22Rv1 (cell line): ENCODE measurements at regions not wholly inside any gene's neighbourhood (a gene's known extent, or its start where the extent isn't known, plus 50 kb on each side); places are given as distances from the start of the nearest gene placed in this dataset.
"Not testable (repeated sequence)": the region's sequence is repeated elsewhere in the genome, so short reads cannot be mapped to it uniquely, and the experiment has no call there.

Experiments used
- H3K27ac ChIP-seq: fragments of 450-650 bp; 2 replicates; pipeline ENCODE4 v1.5.1; 2017
- ZFX ChIP-seq: fragments of 450-650 bp; IDR thresholded peaks from 2 replicates; pipeline ENCODE4 v1.6.1; 2017; ENCODE audit warnings: antibody characterized with exemption, borderline replicate concordance
- TF ChIP-seq, protein P1 (sequence below): fragments of 450-650 bp; IDR thresholded peaks from 2 replicates; pipeline ENCODE4 v1.5.1; 2017; ENCODE audit warnings: mild to moderate bottlenecking

DNA sequence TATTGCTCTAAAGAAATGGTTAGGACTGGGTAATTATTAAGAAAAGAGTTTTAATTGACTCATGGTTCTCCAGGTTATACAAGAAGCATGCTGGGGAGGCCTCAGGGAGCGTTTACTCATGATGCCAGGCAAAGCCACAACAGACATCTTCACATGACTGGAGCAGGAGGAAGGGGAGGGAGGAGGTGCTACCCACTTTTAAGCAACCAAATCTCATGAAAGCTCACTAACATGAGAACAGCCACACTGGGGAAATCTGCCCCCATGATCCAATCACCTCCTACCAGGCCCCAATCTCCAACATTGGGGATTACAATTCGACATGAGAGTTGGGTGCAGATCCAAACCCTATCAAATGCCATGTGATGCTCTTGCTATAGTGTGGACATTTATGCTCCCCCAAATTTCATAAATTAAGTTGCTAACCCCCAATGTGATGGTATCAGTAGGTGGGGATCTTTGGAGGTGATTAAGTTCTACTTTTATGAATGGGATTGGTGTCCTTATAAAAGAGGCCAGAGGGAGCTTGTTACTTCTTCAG lies 773.6 kb upstream of the CDH10 start:
- TF ChIP-seq, protein P1, sequence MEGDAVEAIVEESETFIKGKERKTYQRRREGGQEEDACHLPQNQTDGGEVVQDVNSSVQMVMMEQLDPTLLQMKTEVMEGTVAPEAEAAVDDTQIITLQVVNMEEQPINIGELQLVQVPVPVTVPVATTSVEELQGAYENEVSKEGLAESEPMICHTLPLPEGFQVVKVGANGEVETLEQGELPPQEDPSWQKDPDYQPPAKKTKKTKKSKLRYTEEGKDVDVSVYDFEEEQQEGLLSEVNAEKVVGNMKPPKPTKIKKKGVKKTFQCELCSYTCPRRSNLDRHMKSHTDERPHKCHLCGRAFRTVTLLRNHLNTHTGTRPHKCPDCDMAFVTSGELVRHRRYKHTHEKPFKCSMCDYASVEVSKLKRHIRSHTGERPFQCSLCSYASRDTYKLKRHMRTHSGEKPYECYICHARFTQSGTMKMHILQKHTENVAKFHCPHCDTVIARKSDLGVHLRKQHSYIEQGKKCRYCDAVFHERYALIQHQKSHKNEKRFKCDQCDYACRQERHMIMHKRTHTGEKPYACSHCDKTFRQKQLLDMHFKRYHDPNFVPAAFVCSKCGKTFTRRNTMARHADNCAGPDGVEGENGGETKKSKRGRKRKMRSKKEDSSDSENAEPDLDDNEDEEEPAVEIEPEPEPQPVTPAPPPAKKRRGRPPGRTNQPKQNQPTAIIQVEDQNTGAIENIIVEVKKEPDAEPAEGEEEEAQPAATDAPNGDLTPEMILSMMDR = no peak
- no peak for TF ChIP-seq ZFX
- H3K27ac ChIP-seq = no peak overlapping the region

DNA sequence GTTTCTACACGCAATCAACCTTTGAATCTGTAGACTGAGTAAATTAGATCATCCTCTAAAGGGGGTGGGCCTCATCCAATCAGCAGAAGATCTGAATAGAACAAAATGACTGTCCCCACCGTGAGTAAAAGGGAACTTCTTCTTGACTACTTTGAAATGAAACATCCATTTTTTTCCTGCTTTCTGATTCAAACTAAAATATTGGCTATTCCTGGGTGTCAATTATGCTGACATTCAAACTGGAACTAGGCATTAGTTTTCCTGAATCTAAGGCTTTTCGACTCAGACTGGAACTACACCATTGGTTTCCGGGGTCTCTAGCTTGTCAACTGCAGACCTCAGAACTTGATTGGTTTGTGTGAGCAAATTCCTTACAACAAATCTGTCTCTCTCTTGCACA lies 772.2 kb upstream of the CDH10 start:
- no peak overlapping the region for H3K27ac ChIP-seq

DNA sequence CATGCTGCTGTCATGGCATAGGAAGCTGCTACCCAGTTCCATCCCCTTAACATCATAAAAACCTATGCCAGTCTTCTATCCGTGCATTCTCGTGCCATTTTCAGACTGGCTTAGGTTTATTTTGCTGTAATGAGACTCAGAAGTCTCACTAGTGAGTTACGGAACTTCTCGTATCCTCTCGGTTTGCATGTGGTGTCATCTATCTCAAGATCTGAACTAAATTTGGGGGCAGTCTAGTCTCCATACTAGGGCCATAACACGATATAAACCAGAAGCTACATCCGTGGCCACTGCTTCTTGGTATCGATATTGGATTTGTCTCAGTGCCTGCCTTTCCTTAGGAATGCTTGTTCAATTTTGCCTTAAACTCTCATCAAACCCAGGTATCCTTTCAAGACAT lies 771.2 kb upstream of the CDH10 start:
- TF ChIP-seq ZFX = no peak
- TF ChIP-seq, protein P1 = no peak
- H3K27ac ChIP-seq = no peak overlapping the region

More for the DNA sequence above, 772.2 kb upstream of the CDH10 start:
- TF ChIP-seq, protein P1 = no peak
- TF ChIP-seq ZFX = no peak

DNA sequence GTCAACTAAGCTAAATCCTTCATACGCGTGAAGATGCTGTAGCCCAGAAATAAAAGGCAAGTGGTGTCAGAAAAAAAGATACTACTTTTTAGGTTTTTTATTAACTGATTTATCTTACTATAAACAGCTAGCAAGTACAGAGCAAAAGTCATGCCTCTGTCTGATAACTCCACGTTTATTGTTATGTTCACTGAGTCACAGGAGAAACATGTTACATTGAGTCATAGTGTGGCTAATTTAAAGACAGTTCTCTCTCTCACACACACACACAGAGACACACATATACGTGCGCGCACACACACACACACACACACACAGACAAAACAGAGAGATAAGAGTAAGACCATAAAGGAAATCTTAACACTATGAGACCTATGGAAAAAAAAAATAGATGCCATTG lies 770.0 kb upstream of the CDH10 start:
- no peak for TF ChIP-seq ZFX
- TF ChIP-seq, protein P1 = no peak
- H3K27ac ChIP-seq = no peak overlapping the region

DNA sequence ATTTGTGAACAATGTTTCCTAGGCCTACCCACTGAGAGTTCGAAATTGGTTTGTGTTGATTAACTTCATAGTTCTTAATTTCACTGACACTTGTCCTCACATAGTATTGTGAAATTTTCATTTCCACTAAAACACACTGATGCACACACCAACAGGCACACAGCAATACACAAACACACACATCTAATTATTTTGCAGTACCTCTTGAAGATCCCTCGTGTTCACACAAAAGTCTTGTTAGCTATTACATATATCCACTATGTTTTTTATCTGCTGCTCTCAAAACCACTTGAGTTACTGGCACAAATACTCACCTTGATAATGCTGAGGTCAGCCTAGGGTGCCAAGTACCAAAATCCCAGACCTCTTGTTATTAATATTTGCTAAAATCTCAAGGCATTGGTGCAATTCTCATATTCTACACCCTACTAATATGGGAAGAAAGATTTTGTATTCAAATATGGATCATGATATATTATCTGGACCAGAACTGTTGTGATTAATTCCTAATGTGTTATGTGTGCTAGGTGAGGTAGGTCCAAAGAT lies 767.4 kb upstream of the CDH10 start:
- TF ChIP-seq, protein P1 = no peak
- no peak for TF ChIP-seq ZFX
- H3K27ac ChIP-seq = no peak overlapping the region

DNA sequence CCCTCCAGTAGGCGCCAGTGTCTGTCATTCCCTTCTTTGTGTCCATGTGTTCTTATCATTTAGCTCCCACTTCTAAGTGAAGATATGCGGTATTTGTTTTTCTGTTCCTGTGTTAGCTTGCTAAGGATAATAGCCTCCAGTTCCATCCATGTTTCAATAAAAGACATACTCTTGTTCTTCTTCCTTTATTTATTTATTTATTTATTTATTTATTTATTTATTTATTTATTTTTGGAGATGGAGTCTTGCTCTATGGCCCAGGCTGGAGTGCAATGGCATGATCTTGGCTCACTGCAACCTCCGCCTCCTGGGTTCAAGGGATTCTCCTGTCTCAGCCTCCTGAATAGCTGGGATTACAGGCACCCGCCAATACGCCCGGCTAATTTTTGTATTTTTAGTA lies 762.6 kb upstream of the CDH10 start:
- not testable (repeated sequence) for H3K27ac ChIP-seq

DNA sequence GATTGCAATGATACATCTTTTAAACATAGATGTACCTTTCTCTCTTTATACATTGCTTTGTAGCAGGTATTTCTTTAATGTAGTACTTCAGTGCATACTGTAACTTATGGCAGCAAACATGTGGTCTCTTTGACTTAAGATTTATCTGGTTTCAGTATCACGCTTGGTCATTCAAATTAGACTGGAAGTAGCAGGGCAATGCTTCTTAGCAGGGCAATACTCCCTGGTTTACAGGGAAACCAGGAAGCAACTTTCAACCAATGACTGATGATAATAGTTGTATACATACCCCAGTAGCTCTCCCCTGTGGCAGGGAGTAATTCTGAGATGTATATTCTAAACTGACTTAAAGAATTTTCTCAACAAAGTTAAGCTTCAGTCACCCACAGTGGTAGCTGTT lies 761.1 kb upstream of the CDH10 start:
- no peak for TF ChIP-seq ZFX

DNA sequence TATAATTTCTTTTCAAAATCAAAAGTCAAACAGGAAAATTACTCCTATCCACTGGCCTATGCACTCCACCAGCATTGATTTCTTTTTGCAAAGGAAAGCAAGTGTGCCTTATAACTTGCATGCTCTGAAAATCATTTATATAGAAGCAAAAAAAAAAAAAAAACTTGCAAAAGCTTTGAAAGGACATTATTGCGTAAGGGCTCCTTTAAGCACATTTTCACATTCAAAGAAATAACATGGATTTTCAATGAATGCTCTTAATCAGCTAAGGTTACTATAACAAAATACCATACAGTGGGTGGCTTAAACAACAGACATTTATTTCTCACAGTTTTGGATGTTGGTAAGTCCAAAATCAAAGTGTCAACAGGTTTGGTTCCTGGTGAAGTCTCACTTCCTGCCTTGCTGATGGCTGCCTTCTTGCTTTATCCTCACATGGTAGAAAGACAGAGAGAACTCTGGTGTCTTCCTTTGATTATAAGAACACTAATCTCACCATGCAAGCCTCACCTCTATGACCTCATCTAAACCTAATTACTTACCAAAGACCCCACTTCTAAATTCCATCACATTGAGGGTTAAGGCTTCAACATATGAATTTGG lies 755.2 kb upstream of the CDH10 start:
- TF ChIP-seq, protein P1 = no peak
- no peak for TF ChIP-seq ZFX
- H3K27ac ChIP-seq = no peak overlapping the region

More for the DNA sequence above, 761.1 kb upstream of the CDH10 start:
- H3K27ac ChIP-seq = no peak overlapping the region
